ENCODE measurements at regions not wholly inside any gene's neighbourhood (a gene's known extent, or its start where the extent isn't known, plus 50 kb on each side); places are given as distances from the start of the nearest gene placed in this dataset.

DNA sequence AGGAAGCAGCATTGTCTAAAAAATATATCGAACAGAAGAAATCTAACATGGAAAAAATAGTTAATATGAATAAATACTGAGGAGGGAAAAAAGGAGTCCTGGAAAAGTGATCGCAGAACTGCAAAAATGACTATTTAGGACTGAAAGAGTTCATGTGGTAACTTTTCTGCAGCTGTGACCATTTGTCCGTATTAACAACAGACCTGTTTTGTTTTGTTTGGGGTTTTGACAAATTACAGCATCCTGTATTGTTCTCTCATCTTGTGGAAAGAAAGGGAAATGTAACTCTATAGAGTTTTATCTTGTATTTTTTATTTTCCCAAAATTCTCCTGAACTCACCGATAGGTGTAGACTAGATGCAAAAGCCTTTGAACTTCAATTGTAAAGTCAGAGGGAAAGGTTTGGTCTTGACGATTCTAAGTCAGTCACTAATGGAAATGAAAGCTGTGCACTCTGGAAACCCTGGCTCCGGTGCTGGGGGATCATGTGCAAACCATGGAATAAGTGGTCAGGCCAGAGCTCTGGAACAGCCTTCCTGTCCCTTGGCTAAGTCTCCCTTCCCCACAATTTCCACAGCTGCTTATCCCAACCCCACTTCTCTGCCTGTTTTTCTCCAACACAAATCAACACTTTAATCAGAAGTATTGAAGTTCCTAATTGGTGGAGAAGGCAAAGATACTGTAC, 51.2 kb upstream of the MARCKS start:
- no peak for DNase-seq
